22Rv1 (cell line): ENCODE measurements at regions not wholly inside any gene's neighbourhood (a gene's known extent, or its start where the extent isn't known, plus 50 kb on each side); places are given as distances from the start of the nearest gene placed in this dataset.
"Not testable (repeated sequence)": the region's sequence is repeated elsewhere in the genome, so short reads cannot be mapped to it uniquely, and the experiment has no call there.

Experiments
- ZFX ChIP-seq: fragments of 450-650 bp; IDR thresholded peaks from 2 replicates; pipeline ENCODE4 v1.6.1; 2017; ENCODE audit warnings: antibody characterized with exemption, borderline replicate concordance
- TF ChIP-seq, protein P1 (sequence below): fragments of 450-650 bp; IDR thresholded peaks from 2 replicates; pipeline ENCODE4 v1.5.1; 2017; ENCODE audit warnings: mild to moderate bottlenecking

- TF ChIP-seq, protein P1, sequence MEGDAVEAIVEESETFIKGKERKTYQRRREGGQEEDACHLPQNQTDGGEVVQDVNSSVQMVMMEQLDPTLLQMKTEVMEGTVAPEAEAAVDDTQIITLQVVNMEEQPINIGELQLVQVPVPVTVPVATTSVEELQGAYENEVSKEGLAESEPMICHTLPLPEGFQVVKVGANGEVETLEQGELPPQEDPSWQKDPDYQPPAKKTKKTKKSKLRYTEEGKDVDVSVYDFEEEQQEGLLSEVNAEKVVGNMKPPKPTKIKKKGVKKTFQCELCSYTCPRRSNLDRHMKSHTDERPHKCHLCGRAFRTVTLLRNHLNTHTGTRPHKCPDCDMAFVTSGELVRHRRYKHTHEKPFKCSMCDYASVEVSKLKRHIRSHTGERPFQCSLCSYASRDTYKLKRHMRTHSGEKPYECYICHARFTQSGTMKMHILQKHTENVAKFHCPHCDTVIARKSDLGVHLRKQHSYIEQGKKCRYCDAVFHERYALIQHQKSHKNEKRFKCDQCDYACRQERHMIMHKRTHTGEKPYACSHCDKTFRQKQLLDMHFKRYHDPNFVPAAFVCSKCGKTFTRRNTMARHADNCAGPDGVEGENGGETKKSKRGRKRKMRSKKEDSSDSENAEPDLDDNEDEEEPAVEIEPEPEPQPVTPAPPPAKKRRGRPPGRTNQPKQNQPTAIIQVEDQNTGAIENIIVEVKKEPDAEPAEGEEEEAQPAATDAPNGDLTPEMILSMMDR: not testable (repeated sequence)
- TF ChIP-seq ZFX: not testable (repeated sequence)
Observed at GRCh38 chr16:29149912-29150311, 165.1 kb downstream of the LAT start.
